HCT116 (cell line): ENCODE measurements at regions not wholly inside any gene's neighbourhood (a gene's known extent, or its start where the extent isn't known, plus 50 kb on each side); places are given as distances from the start of the nearest gene placed in this dataset.

Experiments
- ATAC-seq: fragments of 200-7000 bp; cut with Tn5 transposase; 2 replicates; pipeline ENCODE4 v1.9.1; 2020; ENCODE audit warnings: mild to moderate bottlenecking, moderate library complexity
- BruUV-seq: library from RNA; stranded (reverse); fragments of 400-500 nt; replicated peaks from 2 replicates; lab custom pipeline; 2021; lab: Mats Ljungman, UMichigan
- CTCF ChIA-PET: fragments of 300-600 bp; sonication (Branson Sonifier 250); formaldehyde crosslinking; loops from one replicate; lab custom pipeline; 2021; ENCODE audit warnings: antibody characterized with exemption; lab: Charles Lee
- POLR2A ChIA-PET: fragments of 300-600, 350-600 bp; sonication (Branson Sonifier 250); formaldehyde crosslinking; loops from one replicate; lab custom pipeline; 2021; ENCODE audit warnings: antibody characterized with exemption; lab: Charles Lee
- RAD21 ChIA-PET, 2 experiments: fragments of 300-600 bp; sonication (Branson Sonifier 250); formaldehyde crosslinking; loops; one replicate each; lab custom pipeline; 2023; ENCODE audit warnings: low total read pairs in 2 of 2; ENCODE audit not compliant: uncharacterized antibody in 2 of 2, unreplicated experiment in 2 of 2, low non-redundant PET in 1 of 2; lab: Charles Lee
- DNase-seq: peaks from one replicate; pipeline ENCODE4 v3.0.0-alpha.2; 2010; ENCODE audit warnings: low read depth, low spot score
- H2AFZ ChIP-seq: fragments of 200-600 bp; shearing (Covaris generic), sonication (generic); 2 replicates; pipeline ENCODE4 v1.6.1; 2017; ENCODE audit warnings: low read depth, mixed run types, mixed read lengths, antibody characterized with exemption, low read length; ENCODE audit not compliant: poor library complexity, severe bottlenecking
- H3K27ac ChIP-seq: 2 replicates; pipeline ENCODE4 v1.5.1; 2012; ENCODE audit warnings: low read depth, low read length
- H3K27me3 ChIP-seq: fragments of 200-600 bp; sonication (generic); 2 replicates; pipeline ENCODE4 v1.6.1; 2016; ENCODE audit warnings: mixed run types, low read length, mixed read lengths; ENCODE audit not compliant: insufficient read depth
- H3K36me3 ChIP-seq, 2 experiments: fragments of 200-500 bp in 1 of 2; fragments of 200-600 bp in 1 of 2; sonication (Bioruptor generic) in 1 of 2; sonication (generic) in 1 of 2; 2 replicates each; pipeline versions ENCODE4 v1.5.1 to v1.6.1; 2014 to 2016; ENCODE audit warnings: low read length in 2 of 2, inconsistent platforms in 1 of 2, mixed read lengths in 1 of 2, mixed run types in 1 of 2; ENCODE audit not compliant: insufficient read depth in 2 of 2, control insufficient read depth in 1 of 2
- H3K4me1 ChIP-seq, 2 experiments: fragments of 200-600 bp in 1 of 2; sonication (generic) in 1 of 2; 2 replicates each; pipeline versions ENCODE4 v1.5.1 to v1.6.1; 2012 to 2017; ENCODE audit warnings: low read length in 2 of 2, inconsistent platforms in 1 of 2, mild to moderate bottlenecking in 1 of 2, mixed read lengths in 1 of 2, mixed run types in 1 of 2, moderate library complexity in 1 of 2; ENCODE audit not compliant: insufficient read depth in 2 of 2, control insufficient read depth in 1 of 2
- H3K4me2 ChIP-seq: fragments of 200-600 bp; sonication (generic); 2 replicates; pipeline ENCODE4 v1.6.1; 2017; ENCODE audit warnings: mixed run types, low read length, mixed read lengths
- H3K4me3 ChIP-seq, 2 experiments: fragments of 200-600 bp in 1 of 2; sonication (generic) in 1 of 2; replicated peaks in 1 of 2; 2 replicates each; pipeline ENCODE4 v1.5.1; 2011 to 2016; ENCODE audit warnings: low read length in 2 of 2, control low read depth in 1 of 2, low read depth in 1 of 2, mild to moderate bottlenecking in 1 of 2, mixed read lengths in 1 of 2, mixed run types in 1 of 2
- H3K79me2 ChIP-seq: fragments of 200-600 bp; sonication (generic); 2 replicates; pipeline ENCODE4 v1.6.1; 2017; ENCODE audit warnings: mild to moderate bottlenecking, mixed run types, low read length, moderate library complexity, mixed read lengths; ENCODE audit not compliant: insufficient read depth
- H3K9ac ChIP-seq: fragments of 200-600 bp; sonication (generic); 2 replicates; pipeline ENCODE4 v1.6.1; 2016; ENCODE audit warnings: low read length, mixed read lengths
- H3K9me2 ChIP-seq: fragments of 200-600 bp; sonication (generic), shearing (Covaris generic); 2 replicates; pipeline ENCODE4 v1.6.1; 2017; ENCODE audit warnings: mixed run types, mild to moderate bottlenecking, moderate library complexity; ENCODE audit not compliant: insufficient read depth
- H3K9me3 ChIP-seq, 2 experiments: fragments of 200-500 bp in 1 of 2; fragments of 200-600 bp in 1 of 2; sonication (Bioruptor generic) in 1 of 2; sonication (generic) in 1 of 2; 2 replicates each; pipeline ENCODE4 v1.6.1; 2014 to 2017; ENCODE audit warnings: low read length in 2 of 2, mixed read lengths in 2 of 2, inconsistent platforms in 1 of 2, low read depth in 1 of 2, mild to moderate bottlenecking in 1 of 2, mixed run types in 1 of 2, moderate library complexity in 1 of 2; ENCODE audit not compliant: control insufficient read depth in 1 of 2, insufficient read depth in 1 of 2
- H4K20me1 ChIP-seq: fragments of 200-600 bp; sonication (generic), shearing (Covaris generic); 2 replicates; pipeline ENCODE4 v1.6.1; 2017; ENCODE audit warnings: mixed run types, mild to moderate bottlenecking, moderate library complexity; ENCODE audit not compliant: insufficient read depth
- CBX3 ChIP-seq: IDR thresholded peaks from 2 replicates; pipeline ENCODE4 v1.6.1; 2012; ENCODE audit warnings: low read depth
- CEBPB ChIP-seq: IDR thresholded peaks from 2 replicates; pipeline ENCODE4 v1.6.1; 2012; ENCODE audit warnings: low read depth
- EGR1 ChIP-seq: IDR thresholded peaks from 2 replicates; pipeline ENCODE4 v1.6.1; 2012; ENCODE audit warnings: low read depth
- EZH2 ChIP-seq: fragments of 200-600 bp; sonication (generic); IDR thresholded peaks from 2 replicates; pipeline ENCODE4 v1.6.1; 2017; ENCODE audit warnings: antibody characterized with exemption, mixed run types
- EZH2phosphoT487 ChIP-seq: fragments of 200-600 bp; IDR thresholded peaks from 2 replicates; pipeline ENCODE4 v1.6.1; 2018; ENCODE audit warnings: antibody characterized with exemption, borderline replicate concordance
- FOSL1 ChIP-seq: IDR thresholded peaks from 2 replicates; pipeline ENCODE4 v1.6.1; 2012; ENCODE audit warnings: low read depth
- JUND ChIP-seq: IDR thresholded peaks from 2 replicates; pipeline ENCODE4 v1.6.1; 2012
- MAX ChIP-seq: IDR thresholded peaks from 2 replicates; pipeline ENCODE4 v1.6.1; 2012
- POLR2A ChIP-seq: IDR thresholded peaks from 2 replicates; pipeline ENCODE4 v1.7.0; 2011; ENCODE audit warnings: borderline replicate concordance; ENCODE audit not compliant: insufficient read depth, insufficient read length; ENCODE audit errors: extremely low read depth
- SRF ChIP-seq: IDR thresholded peaks from 2 replicates; pipeline ENCODE4 v1.6.1; 2012; ENCODE audit warnings: low read depth
- TCF7L2 ChIP-seq: IDR thresholded peaks from 2 replicates; pipeline ENCODE4 v1.7.0; 2011; ENCODE audit warnings: borderline replicate concordance, inconsistent platforms; ENCODE audit not compliant: insufficient read depth, insufficient read length; ENCODE audit errors: extremely low read depth
- ZNF274 ChIP-seq: fragments of 200-500 bp; sonication (Bioruptor generic); IDR thresholded peaks from 2 replicates; pipeline ENCODE4 v1.6.1; 2014; ENCODE audit warnings: mild to moderate bottlenecking, low read depth, low read length, inconsistent platforms
- intact Hi-C: fragments of 100-400 bp; cut with micrococcal nuclease; formaldehyde crosslinking; loops from 2 replicates; pipeline ENCODE4 v1.10.0; 2022
- TF ChIP-seq, protein P1 (sequence below), 3 experiments: fragments of 200-600 bp in 1 of 3; sonication (generic) in 1 of 3; IDR thresholded peaks in 2 of 3; conservative IDR thresholded peaks in 1 of 3; 2 replicates each; pipeline ENCODE4 v1.5.1; 2012 to 2017; ENCODE audit warnings: low read depth in 2 of 3, low read length in 2 of 3, antibody characterized with exemption in 1 of 3, borderline replicate concordance in 1 of 3, control low read depth in 1 of 3, mild to moderate bottlenecking in 1 of 3, mixed read lengths in 1 of 3, mixed run types in 1 of 3, moderate library complexity in 1 of 3; ENCODE audit not compliant: insufficient read depth in 1 of 3
- TF ChIP-seq, protein P2 (sequence below): IDR thresholded peaks from 2 replicates; pipeline ENCODE4 v1.6.1; 2011; ENCODE audit warnings: mild to moderate bottlenecking, low read length, moderate library complexity; ENCODE audit not compliant: insufficient replicate concordance; ENCODE audit errors: extremely low read depth
- TF ChIP-seq, protein P3 (sequence below): IDR thresholded peaks from 2 replicates; pipeline ENCODE4 v1.6.1; 2012

DNA sequence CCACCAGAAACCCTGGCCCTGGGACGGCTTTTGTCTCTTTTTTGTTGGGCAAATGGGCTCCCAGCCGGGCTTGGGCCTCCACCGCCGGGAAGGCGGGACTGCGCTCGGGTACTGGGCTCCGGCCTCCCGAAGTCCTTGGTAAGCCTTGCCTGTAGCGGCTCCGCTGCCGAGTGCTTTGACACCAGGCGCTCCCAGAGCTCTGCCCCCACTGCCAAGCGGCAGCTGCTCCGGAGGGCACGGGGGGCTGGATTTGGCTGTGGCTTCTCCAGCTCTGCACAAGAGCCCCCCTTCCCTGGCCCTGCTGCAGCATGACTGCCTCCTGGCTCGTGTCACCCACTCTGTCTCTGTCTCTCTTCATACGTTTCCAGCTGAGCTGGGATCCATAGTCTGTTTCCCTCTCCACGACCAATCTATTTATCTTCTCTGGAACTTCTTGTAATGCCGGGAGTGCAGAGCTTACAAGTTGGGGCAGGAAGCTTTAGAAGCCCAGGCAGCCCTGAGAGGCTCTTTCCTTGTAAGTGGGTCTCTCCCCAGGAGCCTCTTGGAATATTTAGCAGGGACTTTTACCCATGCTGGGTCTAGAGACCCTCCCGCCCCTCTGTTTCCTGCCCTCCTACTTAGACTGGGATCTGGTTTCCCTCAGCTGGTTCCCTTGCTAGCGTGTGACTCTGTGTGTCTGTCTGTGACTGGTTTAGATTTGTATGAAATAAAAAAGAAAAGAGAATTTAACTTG, 246.9 kb upstream of the GSE1 start (continued):
- TF ChIP-seq, protein P1, sequence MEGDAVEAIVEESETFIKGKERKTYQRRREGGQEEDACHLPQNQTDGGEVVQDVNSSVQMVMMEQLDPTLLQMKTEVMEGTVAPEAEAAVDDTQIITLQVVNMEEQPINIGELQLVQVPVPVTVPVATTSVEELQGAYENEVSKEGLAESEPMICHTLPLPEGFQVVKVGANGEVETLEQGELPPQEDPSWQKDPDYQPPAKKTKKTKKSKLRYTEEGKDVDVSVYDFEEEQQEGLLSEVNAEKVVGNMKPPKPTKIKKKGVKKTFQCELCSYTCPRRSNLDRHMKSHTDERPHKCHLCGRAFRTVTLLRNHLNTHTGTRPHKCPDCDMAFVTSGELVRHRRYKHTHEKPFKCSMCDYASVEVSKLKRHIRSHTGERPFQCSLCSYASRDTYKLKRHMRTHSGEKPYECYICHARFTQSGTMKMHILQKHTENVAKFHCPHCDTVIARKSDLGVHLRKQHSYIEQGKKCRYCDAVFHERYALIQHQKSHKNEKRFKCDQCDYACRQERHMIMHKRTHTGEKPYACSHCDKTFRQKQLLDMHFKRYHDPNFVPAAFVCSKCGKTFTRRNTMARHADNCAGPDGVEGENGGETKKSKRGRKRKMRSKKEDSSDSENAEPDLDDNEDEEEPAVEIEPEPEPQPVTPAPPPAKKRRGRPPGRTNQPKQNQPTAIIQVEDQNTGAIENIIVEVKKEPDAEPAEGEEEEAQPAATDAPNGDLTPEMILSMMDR (IDR thresholded peaks at IDR 0.05 in 2 of 3, conservative IDR thresholded peaks at IDR 0.05 in 1 of 3; ENCODE audit: borderline replicate concordance in 1 of 3, insufficient read depth in 1 of 3, low read depth in 2 of 3, low read length in 2 of 3), result no peak

DNA sequence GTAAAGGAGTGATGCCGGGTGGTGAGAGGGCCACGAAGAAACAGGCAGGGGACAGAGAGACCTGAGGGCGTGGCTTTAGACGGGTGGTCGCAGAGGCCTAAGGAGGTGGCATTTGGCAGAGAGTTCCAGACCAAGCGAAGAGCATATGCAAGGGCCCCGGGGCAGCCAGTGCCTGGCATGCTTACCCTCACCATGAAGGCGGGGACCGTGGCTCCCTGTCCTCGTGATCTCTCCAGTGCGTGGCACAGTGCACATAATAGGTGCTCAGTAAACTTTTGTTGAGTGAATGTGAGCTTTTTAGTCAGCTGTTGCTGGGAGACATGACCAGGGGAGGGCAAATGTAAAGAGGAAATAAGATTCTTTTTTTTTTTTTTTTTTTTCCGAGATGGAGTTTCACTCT, 245.6 kb upstream of the GSE1 start:
- DNase-seq (no peak), ATAC-seq (no peak)
- no peaks in the 10 kb centered on the region for H3K9me2 ChIP-seq
- intact Hi-C loops, result no loop called here
- no peaks in the 10 kb centered on the region for H3K27me3 ChIP-seq
- ChIA-PET POLR2A (no interaction called here), CTCF (interaction anchor here (1.3 to 2.1 kb wide), 3 partner anchors 18 to 253 kb away, joined by 4 to 6 read pairs (median 5); no protein-coding TSS in a partner anchor), RAD21 (interaction anchor here in 1 of 2 experiments (0.7 kb wide), 1 partner anchor 341 kb away, joined by 4 read pairs; no protein-coding TSS in a partner anchor)
- H3K4me1 ChIP-seq, result peaks cover 17 to 33% of the 10 kb centered on the region in 2 experiments
- no peak overlapping the region for H3K9ac ChIP-seq
- BruUV-seq, result no TSS peak
- no peaks in the 10 kb centered on the region for H3K79me2 ChIP-seq
- no peak overlapping the region for H2AFZ ChIP-seq
- H4K20me1 ChIP-seq, result no peaks in the 10 kb centered on the region
- H3K4me3 ChIP-seq, result no peak overlapping the region
- no peak overlapping the region for H3K27ac ChIP-seq
- no peak overlapping the region for H3K4me2 ChIP-seq
- no peaks in the 10 kb centered on the region for H3K9me3 ChIP-seq
- no peaks in the 10 kb centered on the region for H3K36me3 ChIP-seq
- TF ChIP-seq, protein P1 (IDR thresholded peaks at IDR 0.05 in 2 of 3, conservative IDR thresholded peaks at IDR 0.05 in 1 of 3; ENCODE audit: borderline replicate concordance in 1 of 3, insufficient read depth in 1 of 3, low read depth in 2 of 3, low read length in 2 of 3), result no peak
- no peak for TF ChIP-seq JUND
- no peak for TF ChIP-seq ZNF274
- no peak for TF ChIP-seq EZH2
- no peak for TF ChIP-seq CBX3
- no peak for TF ChIP-seq EZH2phosphoT487
- no peak for TF ChIP-seq EGR1
- no peak for TF ChIP-seq TCF7L2
- TF ChIP-seq, protein P2, sequence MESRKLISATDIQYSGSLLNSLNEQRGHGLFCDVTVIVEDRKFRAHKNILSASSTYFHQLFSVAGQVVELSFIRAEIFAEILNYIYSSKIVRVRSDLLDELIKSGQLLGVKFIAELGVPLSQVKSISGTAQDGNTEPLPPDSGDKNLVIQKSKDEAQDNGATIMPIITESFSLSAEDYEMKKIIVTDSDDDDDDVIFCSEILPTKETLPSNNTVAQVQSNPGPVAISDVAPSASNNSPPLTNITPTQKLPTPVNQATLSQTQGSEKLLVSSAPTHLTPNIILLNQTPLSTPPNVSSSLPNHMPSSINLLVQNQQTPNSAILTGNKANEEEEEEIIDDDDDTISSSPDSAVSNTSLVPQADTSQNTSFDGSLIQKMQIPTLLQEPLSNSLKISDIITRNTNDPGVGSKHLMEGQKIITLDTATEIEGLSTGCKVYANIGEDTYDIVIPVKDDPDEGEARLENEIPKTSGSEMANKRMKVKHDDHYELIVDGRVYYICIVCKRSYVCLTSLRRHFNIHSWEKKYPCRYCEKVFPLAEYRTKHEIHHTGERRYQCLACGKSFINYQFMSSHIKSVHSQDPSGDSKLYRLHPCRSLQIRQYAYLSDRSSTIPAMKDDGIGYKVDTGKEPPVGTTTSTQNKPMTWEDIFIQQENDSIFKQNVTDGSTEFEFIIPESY, result no peak
- TF ChIP-seq MAX, result no peak
- TF ChIP-seq, protein P3, sequence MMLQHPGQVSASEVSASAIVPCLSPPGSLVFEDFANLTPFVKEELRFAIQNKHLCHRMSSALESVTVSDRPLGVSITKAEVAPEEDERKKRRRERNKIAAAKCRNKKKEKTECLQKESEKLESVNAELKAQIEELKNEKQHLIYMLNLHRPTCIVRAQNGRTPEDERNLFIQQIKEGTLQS, result no peak
- TF ChIP-seq CEBPB, result no peak
- TF ChIP-seq POLR2A, result no peak
- no peak for TF ChIP-seq FOSL1
- TF ChIP-seq SRF, result no peak
